ENCODE measurements at regions not wholly inside any gene's neighbourhood (a gene's known extent, or its start where the extent isn't known, plus 50 kb on each side); places are given as distances from the start of the nearest gene placed in this dataset.

DNA sequence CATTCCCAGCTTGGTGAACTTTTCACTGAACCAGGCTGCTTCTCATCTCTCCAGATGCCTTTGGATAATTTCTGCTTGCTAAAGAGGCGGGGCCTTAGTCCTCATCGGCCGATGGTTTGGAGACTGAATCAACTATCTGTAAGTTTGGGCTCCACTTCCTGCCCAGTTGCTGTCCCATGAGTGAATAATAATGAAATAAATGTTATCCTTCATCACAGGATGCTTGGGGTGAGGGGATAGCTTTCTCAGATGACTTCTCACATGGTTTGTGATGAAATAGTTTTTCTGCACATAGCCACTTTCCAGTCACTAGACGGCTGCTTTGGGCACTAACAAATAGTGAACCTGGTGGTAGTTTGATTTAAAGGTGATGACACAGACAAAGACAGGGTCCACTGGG is 376.6 kb upstream of the TRIB2 start:
- intact Hi-C loops (cut with DNase I), result no loop called here
- Histone ChIP-seq H3K27me3 (no peaks in the 10 kb centered on the region), H3K4me3 (no peak overlapping the region), H3K4me1 (no peaks in the 10 kb centered on the region), H3K36me3 (no peaks in the 10 kb centered on the region), H3K9me3 (no peaks in the 10 kb centered on the region), H3K27ac (no peak overlapping the region)
- TF ChIP-seq POLR2A (IDR thresholded peaks at IDR 0.05), result no peak
- TF ChIP-seq POLR2AphosphoS5 (IDR thresholded peaks at IDR 0.05; ENCODE audit: insufficient read depth in 1 of 2, low read depth in 1 of 2), result no peak
- TF ChIP-seq, protein P1, sequence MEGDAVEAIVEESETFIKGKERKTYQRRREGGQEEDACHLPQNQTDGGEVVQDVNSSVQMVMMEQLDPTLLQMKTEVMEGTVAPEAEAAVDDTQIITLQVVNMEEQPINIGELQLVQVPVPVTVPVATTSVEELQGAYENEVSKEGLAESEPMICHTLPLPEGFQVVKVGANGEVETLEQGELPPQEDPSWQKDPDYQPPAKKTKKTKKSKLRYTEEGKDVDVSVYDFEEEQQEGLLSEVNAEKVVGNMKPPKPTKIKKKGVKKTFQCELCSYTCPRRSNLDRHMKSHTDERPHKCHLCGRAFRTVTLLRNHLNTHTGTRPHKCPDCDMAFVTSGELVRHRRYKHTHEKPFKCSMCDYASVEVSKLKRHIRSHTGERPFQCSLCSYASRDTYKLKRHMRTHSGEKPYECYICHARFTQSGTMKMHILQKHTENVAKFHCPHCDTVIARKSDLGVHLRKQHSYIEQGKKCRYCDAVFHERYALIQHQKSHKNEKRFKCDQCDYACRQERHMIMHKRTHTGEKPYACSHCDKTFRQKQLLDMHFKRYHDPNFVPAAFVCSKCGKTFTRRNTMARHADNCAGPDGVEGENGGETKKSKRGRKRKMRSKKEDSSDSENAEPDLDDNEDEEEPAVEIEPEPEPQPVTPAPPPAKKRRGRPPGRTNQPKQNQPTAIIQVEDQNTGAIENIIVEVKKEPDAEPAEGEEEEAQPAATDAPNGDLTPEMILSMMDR (IDR thresholded peaks at IDR 0.05), result no peak
- no peak for DNase-seq (ENCODE audit: extremely low spot score in 2 of 2)

DNA sequence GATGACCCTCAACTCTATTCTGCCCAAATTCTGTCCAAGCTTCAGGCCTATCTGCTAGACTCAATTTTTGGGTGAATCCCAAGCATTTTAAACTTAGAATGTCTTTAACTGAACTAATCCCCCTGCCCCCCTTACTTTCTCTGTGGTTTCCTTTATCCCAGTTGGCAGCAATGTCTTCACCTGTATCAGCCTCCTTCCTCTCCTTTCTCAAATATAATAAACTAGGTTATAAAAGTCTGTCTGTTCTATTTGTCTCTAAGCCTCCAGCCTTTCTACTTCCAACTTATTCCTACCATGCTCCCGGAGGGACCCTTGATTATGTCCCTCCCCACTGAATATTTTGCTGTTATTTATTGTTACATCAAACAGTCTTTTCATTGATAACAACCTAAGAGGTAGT is 375.5 kb upstream of the TRIB2 start:
- no peaks in the 10 kb centered on the region for H3K27me3 ChIP-seq
- H3K36me3 ChIP-seq, result no peaks in the 10 kb centered on the region
- no peak overlapping the region for H3K4me3 ChIP-seq
- H3K4me1 ChIP-seq, result no peaks in the 10 kb centered on the region
- intact Hi-C loops (cut with DNase I), result no loop called here
- no peak overlapping the region for H3K27ac ChIP-seq
- TF ChIP-seq POLR2A (IDR thresholded peaks at IDR 0.05), result no peak
- TF ChIP-seq, protein P1 (IDR thresholded peaks at IDR 0.05), result no peak
- no peak for TF ChIP-seq POLR2AphosphoS5 (IDR thresholded peaks at IDR 0.05; ENCODE audit: insufficient read depth in 1 of 2, low read depth in 1 of 2)
- H3K9me3 ChIP-seq, result no peaks in the 10 kb centered on the region
- DNase-seq (ENCODE audit: extremely low spot score in 2 of 2), result no peak

DNA sequence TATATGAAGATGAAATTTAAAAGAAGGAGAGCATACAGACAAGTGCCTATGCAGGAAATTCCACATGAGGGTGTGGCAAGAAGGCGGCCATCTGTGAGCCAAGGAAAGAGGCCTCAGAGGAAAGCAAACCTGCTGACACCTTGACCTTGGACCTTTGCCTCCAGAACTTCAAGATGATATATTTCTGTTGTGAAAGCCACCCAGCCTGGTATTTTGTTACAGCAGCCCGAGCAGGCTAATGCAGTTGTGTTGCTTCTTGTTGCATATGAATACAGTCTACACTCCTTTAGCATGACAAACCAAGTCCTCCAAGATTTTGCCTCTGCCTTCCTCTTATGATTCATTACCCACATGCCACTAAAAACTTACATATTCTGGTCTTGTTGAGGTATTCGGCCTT is 374.8 kb upstream of the TRIB2 start:
- H3K4me1 ChIP-seq, result no peaks in the 10 kb centered on the region
- DNase-seq (ENCODE audit: extremely low spot score in 2 of 2), result no peak
- no peak overlapping the region for H3K4me3 ChIP-seq
- no peaks in the 10 kb centered on the region for H3K9me3 ChIP-seq
- TF ChIP-seq, protein P1 (IDR thresholded peaks at IDR 0.05), result no peak
- no peak for TF ChIP-seq POLR2A (IDR thresholded peaks at IDR 0.05)
- TF ChIP-seq POLR2AphosphoS5 (IDR thresholded peaks at IDR 0.05; ENCODE audit: insufficient read depth in 1 of 2, low read depth in 1 of 2), result no peak
- no peaks in the 10 kb centered on the region for H3K36me3 ChIP-seq
- intact Hi-C loops (cut with DNase I), result no loop called here
- H3K27me3 ChIP-seq, result no peaks in the 10 kb centered on the region
- no peak overlapping the region for H3K27ac ChIP-seq

DNA sequence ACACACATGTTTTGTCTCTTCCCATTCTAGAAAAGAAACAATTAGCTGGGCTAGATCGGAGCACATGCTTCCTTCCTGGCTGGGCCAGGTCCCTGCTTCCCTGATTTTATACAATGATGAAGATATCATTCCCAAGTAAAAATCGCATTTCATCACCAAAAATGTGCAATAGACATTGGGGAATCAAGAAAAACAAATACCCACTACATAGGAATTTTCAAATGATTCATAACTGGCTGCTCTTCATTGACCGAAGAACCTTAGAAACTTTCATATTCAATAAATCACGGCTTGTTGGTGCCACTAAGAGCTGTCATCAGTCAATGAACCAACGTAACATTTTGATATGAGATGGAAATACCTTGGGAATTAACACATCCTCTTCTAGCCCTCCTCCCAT is 373.6 kb upstream of the TRIB2 start:
- DNase-seq (ENCODE audit: extremely low spot score in 2 of 2), result no peak
- Histone ChIP-seq H3K4me1 (no peaks in the 10 kb centered on the region), H3K4me3 (no peak overlapping the region), H3K27ac (no peak overlapping the region), H3K9me3 (no peaks in the 10 kb centered on the region), H3K36me3 (no peaks in the 10 kb centered on the region), H3K27me3 (no peaks in the 10 kb centered on the region)
- TF ChIP-seq, protein P1 (IDR thresholded peaks at IDR 0.05), result no peak
- TF ChIP-seq POLR2A (IDR thresholded peaks at IDR 0.05), result no peak
- TF ChIP-seq POLR2AphosphoS5 (IDR thresholded peaks at IDR 0.05; ENCODE audit: insufficient read depth in 1 of 2, low read depth in 1 of 2), result no peak
- intact Hi-C loops (cut with DNase I), result no loop called here

DNA sequence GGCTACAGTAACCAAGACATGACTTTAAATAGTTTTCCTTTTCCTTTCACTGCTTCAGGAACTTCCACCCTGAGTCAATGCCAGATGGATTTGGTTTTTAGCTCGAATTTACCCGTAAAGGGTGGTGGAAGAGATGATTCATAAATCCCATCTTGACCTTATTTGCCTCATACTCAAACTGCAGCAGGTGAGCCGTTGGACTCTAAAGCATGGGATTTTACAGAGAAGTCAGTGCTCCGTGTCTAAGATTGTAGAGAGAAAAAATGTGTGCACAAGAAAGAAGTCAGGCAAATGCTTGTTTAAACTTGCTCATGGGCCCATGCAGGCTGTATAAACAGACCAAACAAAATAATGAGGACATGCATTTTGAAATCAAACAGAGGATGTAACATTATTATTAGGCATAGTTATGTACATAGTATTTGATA is 369.7 kb upstream of the TRIB2 start:
- Histone ChIP-seq H3K4me1 (no peaks in the 10 kb centered on the region), H3K9me3 (no peaks in the 10 kb centered on the region), H3K4me3 (no peak overlapping the region), H3K27ac (no peak overlapping the region), H3K27me3 (no peaks in the 10 kb centered on the region), H3K36me3 (no peaks in the 10 kb centered on the region)
- TF ChIP-seq, protein P1 (IDR thresholded peaks at IDR 0.05), result no peak
- TF ChIP-seq POLR2A (IDR thresholded peaks at IDR 0.05) (no peak), POLR2AphosphoS5 (IDR thresholded peaks at IDR 0.05; ENCODE audit: insufficient read depth in 1 of 2, low read depth in 1 of 2) (no peak)
- DNase-seq (ENCODE audit: extremely low spot score in 2 of 2), result no peak
- intact Hi-C loops (cut with DNase I), result no loop called here
